HG03342 (cell line): ENCODE measurements at regions not wholly inside any gene's neighbourhood (a gene's known extent, or its start where the extent isn't known, plus 50 kb on each side); places are given as distances from the start of the nearest gene placed in this dataset.

ENCODE experiments used
- ATAC-seq: cut with Tn5 transposase; IDR thresholded peaks from one replicate; pipeline ENCODE4 v1.9.1; 2021; ENCODE audit warnings: mild to moderate bottlenecking, moderate library complexity; ENCODE audit not compliant: unreplicated experiment

DNA sequence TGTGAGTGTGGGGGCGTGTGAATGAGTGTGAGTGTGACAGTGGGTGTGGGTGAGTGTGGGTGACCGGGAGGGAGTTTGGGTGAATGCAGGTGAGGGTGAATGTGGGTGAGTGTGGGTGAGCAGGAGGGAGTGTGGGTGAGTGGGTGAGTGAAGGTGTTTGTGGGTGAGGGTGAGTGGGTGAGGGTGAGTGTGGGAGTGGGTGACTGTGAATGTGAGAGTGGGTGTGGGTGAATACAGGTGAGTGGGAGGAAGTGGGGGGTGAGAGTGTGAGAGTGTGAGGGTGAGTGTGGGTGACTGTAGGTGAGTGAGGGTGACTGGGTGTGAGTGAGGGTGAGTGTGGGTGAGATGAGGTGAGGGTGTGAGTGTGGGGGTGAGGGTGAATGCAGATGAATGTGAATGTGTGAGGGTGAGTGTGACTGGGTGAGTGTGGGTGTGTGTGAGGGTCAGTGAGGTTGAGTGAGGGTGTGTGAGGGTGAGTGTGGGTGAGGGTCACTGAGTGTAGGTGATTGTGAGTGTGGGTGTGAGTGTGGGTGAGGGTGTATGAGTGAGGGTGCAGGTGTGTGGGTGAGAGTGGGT lies 1677.3 kb upstream of the TENM3 start:
- no peak for ATAC-seq

DNA sequence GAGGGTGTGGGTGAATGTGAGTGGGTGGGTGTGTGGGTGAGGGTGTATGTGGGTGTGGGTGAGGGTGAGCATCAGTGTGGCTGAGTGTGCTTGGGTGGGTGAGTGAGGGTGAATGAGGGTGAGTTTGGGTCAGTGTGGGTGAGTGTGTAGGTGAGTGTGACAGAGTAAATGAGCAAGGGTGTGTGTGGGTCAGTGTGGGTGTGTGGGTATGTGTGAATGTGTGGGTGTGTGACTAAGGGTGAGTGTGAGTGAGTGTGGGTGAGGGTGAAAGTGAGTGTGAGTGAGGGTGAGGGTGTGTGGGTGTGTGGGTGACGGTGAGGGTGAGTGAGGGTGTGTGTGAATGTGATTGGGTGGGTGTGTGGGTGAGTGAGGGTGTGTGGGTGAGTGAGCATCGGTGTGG lies 1676.7 kb upstream of the TENM3 start:
- ATAC-seq = no peak

DNA sequence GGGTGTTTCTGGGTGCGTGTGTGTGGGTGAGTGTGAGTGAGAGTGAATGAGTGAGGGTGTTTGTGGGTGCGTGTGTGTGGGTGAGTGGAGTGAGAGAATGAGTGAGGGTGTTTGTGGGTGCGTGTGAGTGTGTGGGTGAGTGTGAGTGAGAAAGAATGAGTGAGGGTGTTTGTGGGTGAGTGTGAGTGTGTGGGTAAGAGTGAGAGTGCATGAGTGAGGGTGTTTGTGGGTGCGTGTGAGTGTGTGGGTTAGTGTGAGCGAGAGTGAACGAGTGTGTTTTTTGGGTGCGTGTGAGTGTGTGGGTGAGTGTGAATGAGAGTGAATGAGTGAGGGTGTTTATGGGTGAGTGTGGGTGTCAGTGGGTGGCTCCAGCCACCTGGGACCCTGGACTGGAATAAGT lies 1676.1 kb upstream of the TENM3 start:
- no peak for ATAC-seq

DNA sequence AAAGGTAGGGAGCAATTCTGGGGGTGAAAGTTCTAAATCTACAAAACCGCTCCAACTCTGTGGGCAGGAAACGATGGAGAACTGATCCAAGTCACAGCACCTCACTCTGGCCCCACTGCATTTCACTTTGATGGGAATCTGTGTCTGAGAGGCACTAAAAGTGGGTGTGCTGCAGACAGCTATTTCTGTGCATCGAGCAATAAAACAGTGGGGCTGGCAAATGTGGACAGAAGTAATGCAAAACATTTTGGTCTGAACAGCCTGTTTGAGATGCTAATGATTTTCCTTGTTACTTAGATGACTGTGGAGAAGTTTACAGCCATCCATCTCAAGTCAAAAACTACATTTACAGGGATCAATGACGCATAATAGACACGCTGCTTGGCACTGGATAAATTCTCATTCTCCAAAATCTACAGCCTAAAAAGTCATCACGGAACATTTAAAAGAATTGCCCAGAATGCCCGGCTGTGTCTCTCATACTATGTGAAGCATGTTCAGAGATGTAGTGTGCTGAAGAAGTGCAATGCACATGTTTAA lies 1671.6 kb upstream of the TENM3 start:
- no peak for ATAC-seq

DNA sequence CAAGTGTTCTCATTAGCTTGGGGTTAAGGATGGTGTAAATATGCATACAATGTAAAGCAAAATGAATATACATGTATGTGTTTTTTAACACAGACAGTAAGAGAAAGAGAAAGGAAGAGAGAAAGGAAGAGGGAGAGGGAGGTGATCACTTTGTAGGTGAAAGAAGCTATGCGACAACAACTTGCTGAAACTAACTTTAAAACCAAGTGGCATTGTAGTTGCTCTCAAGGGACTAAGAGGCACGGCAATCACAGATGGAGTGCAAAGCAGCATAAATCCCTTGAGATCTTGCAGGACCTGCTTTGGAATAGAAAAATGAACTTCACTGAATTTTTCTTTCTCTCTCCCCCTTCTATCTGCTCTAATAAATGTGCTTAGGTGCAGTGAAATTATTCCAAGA lies 1665.0 kb upstream of the TENM3 start:
- ATAC-seq = no peak

DNA sequence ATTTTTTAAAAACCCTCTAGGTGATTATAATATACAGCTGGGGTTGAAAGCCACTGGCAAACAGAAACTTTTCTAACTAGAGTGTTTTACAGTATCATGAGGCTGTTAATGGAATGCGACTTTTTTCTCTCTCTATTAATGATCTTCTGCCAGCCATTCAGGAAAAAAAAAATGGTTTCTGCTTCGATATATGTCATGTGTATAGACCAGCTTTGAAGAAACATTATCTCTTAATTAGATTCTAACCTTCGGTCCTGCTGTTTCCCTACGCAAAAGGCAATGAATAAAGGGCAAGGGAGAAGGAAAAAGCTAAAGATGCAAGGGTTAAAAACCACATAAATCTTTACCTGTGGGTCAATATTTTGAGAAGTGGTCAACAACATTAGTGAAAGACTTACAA lies 1662.1 kb upstream of the TENM3 start:
- no peak for ATAC-seq

DNA sequence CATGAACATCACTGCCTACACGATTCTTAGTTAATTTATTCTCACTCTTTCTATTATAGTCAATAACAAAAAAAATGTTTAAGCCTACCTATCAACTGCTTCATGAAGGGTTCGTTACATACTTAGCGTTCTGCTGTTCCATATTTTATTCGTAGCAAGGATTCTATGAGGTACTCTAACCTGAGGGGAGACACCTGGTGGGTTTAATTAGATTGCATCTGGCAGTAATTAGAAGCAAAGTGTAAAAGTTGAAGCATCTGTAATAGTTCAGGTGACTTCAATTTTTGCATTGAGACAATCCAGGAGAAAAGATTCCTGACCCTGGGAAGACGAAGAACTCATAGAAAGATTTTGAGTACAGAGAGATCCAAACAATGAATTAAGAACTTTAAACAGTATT lies 1655.8 kb upstream of the TENM3 start:
- ATAC-seq = no peak

DNA sequence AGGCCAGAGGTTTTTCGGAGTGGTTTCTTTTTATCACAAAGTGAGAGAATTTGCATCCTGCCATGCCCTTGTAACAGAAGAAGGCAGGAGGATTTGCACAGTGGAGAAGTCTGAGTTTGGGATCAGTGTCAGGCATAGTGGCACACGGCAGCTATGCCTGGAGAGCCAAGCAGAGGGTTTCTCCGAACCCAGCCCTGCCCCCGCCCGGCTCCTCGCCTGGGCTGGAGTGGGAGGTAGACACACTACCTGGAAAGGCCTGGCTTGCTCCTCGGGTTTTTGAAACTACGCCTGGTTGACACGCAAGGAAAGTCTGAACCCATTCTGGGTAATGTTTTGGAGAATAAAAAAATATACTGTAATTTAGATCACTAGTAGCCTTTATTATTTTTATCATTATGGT lies 1653.6 kb upstream of the TENM3 start:
- no peak for ATAC-seq

DNA sequence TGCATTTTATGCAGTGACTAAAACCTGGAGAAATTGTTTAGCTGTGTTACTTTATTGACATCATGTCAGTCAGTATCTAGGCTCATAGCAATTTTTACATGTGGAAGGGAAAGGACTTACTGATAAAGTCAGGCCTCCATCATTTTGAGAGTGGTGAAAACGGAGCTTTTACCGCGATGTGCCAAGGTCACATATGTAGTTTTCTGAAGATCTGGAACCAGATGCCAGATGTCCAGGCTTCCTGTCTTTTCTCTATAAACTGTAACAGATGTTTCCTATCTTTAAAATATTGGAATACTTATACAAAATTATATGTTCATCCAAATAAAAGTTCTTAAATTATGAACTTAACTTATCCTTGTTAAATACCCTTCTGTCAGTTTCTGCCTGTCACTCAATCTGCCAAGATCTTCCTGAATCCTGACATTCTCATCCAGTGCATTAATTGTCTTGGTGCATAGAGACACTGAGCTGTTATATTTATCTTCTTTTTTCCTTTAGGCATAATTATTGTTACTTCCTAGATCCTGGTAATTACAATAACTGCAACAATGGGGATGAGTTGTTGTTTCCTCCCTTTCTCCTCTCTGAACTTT lies 1646.2 kb upstream of the TENM3 start:
- no peak for ATAC-seq

DNA sequence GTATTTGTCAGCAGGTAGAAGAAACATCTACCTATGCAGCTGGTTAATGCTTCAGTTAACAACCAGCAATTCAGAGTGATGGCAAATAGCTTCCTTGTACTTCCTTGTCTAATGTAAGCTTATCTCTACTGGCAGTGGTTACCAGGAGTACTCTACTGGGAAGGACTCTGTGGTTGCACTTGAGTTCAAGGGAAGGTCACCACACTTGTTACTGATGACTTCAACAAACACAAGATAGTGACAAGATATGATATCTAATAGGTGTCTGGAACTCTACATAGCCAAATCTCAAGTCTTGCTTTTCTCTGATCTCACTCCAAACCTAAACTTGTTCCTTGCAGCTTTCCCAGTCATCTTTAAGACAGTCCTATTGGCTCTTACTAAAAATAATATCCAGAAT lies 1644.9 kb upstream of the TENM3 start:
- no peak for ATAC-seq

DNA sequence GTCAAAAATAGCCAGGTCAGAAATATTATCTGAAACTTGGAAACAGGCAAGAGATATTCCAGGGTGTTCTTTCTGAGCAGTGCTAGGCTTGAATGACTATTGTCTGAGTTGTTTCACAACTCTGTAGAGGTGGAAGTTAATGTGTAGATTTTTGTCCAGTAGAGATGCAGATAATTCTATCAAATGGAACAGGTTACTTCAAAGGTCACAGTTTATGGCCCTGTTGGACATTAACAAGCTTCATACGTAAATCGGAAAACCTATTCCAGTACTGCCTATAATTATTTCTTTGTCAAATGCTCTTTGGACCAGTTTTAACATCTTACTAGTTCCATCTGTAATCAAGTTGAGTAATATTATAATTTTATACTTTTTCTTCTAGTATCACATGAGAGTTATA lies 1639.4 kb upstream of the TENM3 start:
- ATAC-seq = no peak

DNA sequence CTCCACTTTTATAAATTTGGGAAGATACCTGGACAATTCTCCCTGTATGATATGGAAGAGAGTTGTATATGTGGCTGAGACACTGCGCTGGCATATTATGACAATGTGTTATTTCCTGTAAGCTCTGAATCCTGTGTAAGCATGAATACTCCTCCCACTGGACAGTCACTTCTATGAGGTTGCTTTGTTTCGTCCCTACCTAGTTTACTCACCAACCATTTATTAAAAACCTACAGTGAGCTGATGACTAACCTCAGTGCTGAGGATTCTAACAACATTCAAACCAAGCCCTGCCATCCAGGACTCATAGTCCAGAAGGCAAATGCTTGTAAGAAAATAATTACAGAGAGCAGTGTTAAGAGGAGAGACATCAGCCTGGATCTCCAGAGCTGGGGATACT lies 1632.9 kb upstream of the TENM3 start:
- ATAC-seq = no peak

DNA sequence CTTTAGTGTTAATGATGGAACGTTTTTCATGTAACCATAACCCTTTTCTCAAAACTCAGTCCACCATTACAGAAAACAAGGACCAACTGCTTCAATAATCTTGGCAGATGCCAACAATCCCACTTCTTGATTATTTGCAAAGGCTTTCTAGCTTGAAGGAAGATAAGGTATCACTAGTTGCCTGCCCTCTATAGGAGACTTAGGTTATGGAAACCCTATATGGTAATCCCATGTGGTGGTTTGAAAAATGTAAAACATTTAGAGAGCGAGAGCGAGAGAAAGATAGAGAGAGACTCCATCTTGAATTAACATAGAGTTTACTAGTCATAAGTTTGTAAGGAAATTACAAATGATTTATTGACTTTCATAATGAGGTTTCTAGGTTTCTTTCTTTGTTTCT lies 1627.5 kb upstream of the TENM3 start:
- no peak for ATAC-seq

DNA sequence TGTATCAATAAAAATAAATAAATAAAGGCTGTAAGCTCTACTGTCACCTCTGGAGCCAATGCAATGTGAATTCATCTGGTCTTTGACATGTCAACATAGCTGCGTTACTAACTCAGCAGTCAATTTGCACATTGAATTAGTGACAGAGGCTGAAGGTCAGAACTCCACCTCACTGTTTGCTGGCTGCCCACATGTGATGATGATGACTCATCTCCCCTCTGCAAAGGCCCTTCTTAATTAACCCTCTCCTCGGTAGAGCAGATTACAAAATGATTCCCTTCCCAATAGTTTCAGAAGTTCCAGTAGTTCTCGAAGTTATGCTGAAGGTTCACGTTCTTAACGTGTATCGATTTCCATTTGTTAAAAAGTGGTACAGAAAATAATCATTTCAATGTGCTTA lies 1626.0 kb upstream of the TENM3 start:
- ATAC-seq = no peak

DNA sequence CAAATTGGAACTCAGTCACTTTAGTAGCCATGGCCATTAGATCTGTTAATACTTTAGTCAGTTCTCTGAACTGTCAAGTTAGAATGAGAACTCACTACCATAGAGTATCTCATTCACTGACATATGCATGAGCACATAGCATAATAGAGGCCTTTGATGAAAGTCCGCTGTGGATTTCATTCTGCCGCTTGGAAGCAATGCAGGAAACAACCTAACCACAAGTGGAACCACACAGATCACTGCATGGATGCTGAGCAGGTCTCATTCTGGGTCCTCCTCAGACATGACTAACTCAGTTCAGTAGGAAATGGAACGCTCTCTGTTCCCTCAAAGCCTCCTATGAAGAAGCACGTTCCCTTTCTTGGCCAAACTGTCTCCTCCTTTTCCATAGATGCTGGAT lies 1624.8 kb upstream of the TENM3 start:
- ATAC-seq = no peak

DNA sequence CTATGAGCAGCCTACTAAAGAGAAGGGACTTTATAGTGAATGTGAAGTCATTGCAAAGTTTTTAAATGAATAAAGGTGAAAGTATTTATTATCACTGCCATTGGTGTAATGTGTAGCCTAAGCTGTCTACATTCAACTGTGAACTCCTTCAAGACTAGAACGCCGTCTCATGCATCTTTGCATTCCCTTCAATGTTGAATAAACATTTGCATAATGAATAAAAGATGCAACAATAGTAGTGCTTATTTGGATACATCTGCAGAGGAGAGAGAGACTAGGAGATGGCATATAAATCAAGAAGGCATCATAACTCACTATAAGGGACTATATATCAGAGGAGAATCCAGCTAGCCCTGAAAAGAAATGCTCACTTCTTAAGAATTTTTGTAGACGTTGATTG lies 1623.8 kb upstream of the TENM3 start:
- ATAC-seq = no peak

DNA sequence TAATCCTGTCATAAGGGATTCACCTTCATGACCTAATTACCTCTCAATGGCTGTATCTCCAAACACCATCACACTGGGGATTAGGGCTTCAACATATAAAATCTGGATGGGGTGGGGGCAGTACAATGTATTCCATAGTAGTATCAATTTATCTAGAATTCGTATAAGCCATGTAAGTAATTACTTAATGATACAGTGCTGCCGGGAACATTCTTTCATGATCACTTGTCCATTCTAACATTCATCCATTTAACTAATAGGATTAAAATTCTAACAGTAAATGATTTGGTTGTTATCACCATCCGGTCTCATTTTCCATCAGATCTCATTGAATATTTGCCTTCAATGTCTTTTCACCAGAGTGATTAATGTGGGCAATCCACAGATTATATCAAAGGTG lies 1620.9 kb upstream of the TENM3 start:
- ATAC-seq = no peak

DNA sequence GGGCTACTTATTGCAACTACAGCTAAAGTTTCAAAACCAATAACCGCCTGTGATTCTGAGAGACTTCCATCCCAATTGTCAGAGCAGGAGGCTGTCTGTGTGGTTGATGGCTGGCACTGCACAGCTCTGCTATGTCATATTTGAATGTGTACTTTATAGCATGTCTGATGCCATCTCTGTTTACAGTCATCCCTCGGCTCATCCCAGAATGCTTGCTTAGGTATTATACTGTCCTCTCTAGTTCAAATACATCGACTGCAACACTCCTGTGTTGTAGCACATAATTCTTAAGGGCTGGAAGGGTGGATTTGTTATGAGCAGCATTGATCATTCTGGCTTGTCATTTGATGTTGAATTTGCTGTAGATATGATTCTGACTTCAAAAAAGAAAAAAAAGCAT lies 1617.5 kb upstream of the TENM3 start:
- ATAC-seq = no peak

DNA sequence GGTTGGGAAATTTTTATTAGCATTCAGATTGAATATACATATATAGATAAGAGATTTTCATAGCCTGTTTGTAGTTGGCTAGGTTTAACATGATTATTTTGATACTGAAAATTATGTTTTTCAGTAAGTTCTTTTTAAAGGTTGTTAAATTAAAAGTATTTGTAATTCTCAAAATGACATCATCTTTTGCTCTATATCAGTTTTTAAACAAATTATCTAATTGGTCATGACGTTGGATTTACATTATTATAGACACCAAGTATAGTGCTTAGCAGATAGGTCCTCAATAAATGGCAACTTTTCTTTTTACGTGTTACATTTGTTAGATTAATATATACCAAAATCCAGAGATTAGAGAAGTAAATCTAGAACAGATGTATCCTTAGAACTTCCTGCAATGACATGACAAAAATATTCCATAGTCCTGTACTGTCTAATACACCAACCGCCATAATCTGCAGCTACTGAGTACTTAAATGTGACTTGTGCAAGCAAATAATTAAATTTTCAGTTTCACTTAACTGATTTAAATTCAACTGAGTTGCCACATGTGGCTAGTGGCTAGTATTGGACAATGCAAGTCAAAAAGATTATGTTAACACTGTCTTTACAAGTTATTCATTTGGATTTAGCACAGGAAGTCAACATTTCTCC lies 1613.1 kb upstream of the TENM3 start:
- ATAC-seq = no peak

DNA sequence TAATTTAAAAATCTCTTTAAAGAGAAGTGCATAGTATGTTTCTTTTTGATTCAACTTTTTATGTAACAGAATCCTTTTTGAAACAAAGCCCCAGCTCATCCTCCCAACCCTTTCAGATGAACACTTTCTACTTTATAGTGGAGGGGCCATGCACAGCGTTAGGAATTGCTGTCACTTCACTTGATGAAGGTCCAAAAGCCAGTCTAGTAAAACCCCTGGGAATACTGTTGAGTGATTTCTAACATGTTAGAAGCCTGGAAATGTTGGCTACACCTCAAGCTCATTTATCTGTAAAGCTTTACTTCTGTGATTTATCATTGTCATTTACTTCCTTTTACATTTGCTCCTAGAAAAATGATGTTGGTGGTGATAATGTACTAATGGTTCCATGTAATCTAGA lies 1608.9 kb upstream of the TENM3 start:
- ATAC-seq = no peak

DNA sequence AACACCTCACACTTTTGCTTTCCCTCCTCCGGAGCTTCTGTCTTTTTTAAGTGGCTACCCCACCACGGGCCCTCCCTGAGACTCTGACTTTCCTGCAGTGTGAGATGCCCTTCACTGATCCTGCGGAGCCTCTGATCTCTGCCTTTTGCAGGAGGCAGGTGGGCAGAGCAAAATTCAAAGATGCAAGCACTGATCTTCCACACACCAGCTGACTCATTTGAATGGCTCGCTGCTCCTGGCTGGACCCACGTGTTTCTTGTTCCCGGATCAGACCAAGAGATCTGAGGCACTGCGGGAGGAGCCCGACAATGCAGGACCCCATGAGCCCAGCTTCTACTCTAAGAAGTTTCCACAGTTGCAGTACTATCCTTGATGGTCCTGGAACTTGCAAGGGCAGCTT lies 1607.9 kb upstream of the TENM3 start:
- ATAC-seq = no peak

DNA sequence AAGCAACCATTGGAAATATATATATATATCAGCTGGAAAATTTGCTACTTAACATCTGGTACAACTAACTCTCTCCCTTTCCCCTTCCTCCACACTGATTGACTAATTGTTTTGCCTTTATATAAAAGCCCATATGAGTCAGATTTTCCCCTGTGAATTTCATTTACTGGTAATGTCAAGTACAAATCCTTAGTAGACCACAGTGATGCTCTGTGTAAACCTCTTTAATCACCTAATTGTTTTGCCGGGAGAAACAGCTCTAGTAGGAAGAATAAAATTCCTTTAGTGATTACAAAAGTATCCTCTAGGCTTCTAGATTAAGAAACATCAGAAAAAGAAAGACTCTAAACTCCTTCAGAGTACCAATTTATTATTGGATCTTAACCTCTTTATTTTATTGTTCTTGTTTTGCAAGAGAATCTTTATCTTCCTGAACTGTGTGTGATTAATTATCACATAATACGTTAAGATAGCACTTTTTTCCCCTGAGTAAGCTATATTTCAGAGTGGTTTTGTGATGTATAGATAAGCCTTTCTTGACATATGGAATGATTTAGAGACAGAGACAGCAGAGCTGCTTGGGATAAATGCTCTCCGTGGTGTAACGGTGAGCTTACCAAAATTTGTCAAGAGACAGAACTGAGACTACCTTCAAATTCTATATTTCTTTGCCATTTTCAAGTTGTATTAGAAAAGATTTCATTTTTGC lies 1606.4 kb upstream of the TENM3 start:
- no peak for ATAC-seq
